Osteoblast (primary cell): ENCODE measurements at regions not wholly inside any gene's neighbourhood (a gene's known extent, or its start where the extent isn't known, plus 50 kb on each side); places are given as distances from the start of the nearest gene placed in this dataset.

Experiments used
- DNase-seq: peaks from one replicate; pipeline ENCODE4 v3.0.0; 2011; ENCODE audit warnings: low spot score, mixed read lengths; ENCODE audit not compliant: insufficient read length; ENCODE audit errors: missing footprints
- H2AFZ ChIP-seq: 2 replicates; pipeline ENCODE4 v1.6.0; 2011; ENCODE audit warnings: mild to moderate bottlenecking, low read length
- H3K27ac ChIP-seq: 2 replicates; pipeline ENCODE4 v1.5.1; 2011; ENCODE audit warnings: mild to moderate bottlenecking, low read depth, low read length, moderate library complexity
- H3K27me3 ChIP-seq: 2 replicates; pipeline ENCODE4 v1.6.0; 2012; ENCODE audit warnings: mild to moderate bottlenecking, control low read depth, inconsistent platforms, low read length, moderate library complexity; ENCODE audit not compliant: insufficient read depth
- H3K36me3 ChIP-seq: 2 replicates; pipeline ENCODE4 v1.5.1; 2011; ENCODE audit warnings: mild to moderate bottlenecking, low read length, control low read depth, moderate library complexity; ENCODE audit not compliant: insufficient read depth
- H3K4me1 ChIP-seq: 2 replicates; pipeline ENCODE4 v1.5.1; 2011; ENCODE audit warnings: mild to moderate bottlenecking, low read length, control low read depth, moderate library complexity; ENCODE audit not compliant: insufficient read depth
- H3K4me2 ChIP-seq: 2 replicates; pipeline ENCODE4 v1.6.0; 2011; ENCODE audit warnings: mild to moderate bottlenecking, low read length; ENCODE audit not compliant: insufficient read depth
- H3K4me3 ChIP-seq: fragments of 200-600 bp; sonication (generic); 3 replicates; pipeline ENCODE4 v1.5.1; 2012; ENCODE audit warnings: mild to moderate bottlenecking, low read length, inconsistent platforms; ENCODE audit not compliant: insufficient read depth
- H3K79me2 ChIP-seq: 2 replicates; pipeline ENCODE4 v1.6.0; 2012; ENCODE audit warnings: mild to moderate bottlenecking, low read length, control low read depth, inconsistent platforms; ENCODE audit not compliant: insufficient read depth
- H3K9me3 ChIP-seq: 2 replicates; pipeline ENCODE4 v1.5.1; 2011; ENCODE audit warnings: low read depth, low read length, control low read depth
- H4K20me1 ChIP-seq: 2 replicates; pipeline ENCODE4 v1.6.0; 2012; ENCODE audit warnings: mild to moderate bottlenecking, low read length, control low read depth; ENCODE audit not compliant: insufficient read depth
- CTCF ChIP-seq: IDR thresholded peaks from 2 replicates; pipeline ENCODE4 v1.5.1; 2011; ENCODE audit warnings: mild to moderate bottlenecking, low read depth, low read length, moderate library complexity; ENCODE audit errors: extremely low read depth

GRCh38 chrX:118220509-118220908 is 103.9 kb upstream of the KLHL13 start:
- Histone ChIP-seq H3K4me1 (peaks cover 2% of the 10 kb centered on the region), H3K79me2 (no peaks in the 10 kb centered on the region), H2AFZ (no peak overlapping the region), H3K36me3 (no peaks in the 10 kb centered on the region), H3K4me2 (no peak overlapping the region), H3K27ac (no peak overlapping the region), H3K27me3 (no peaks in the 10 kb centered on the region), H3K9me3 (no peaks in the 10 kb centered on the region), H4K20me1 (no peaks in the 10 kb centered on the region), H3K4me3 (no peak overlapping the region)
- no peak for TF ChIP-seq CTCF
- DNase-seq, result no peak

DNA sequence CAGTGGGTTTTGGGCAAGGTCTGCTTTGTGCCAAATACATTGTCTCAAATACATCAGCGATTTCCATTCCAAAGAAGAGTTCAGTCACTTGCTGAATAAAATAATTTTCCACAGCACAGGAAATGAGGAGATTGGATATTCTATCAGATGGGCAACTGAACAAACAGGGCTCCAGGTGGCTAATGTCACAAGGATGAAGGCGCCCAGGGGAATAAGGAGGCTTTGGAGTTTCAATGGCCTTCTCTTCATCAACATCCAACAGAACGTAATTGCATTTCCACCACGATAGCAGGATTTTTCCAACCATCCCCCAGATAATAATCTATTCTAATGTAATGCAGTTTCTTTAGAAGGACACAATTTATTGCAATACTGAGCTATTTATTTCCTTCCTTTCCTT is 104.7 kb upstream of the KLHL13 start:
- Histone ChIP-seq H2AFZ (no peak overlapping the region), H3K36me3 (no peaks in the 10 kb centered on the region), H3K79me2 (no peaks in the 10 kb centered on the region), H4K20me1 (no peaks in the 10 kb centered on the region), H3K4me3 (no peak overlapping the region), H3K9me3 (no peaks in the 10 kb centered on the region), H3K4me2 (no peak overlapping the region), H3K27ac (no peak overlapping the region), H3K4me1 (peaks cover 6% of the 10 kb centered on the region), H3K27me3 (no peaks in the 10 kb centered on the region)
- no peak for DNase-seq
- TF ChIP-seq CTCF, result no peak

DNA sequence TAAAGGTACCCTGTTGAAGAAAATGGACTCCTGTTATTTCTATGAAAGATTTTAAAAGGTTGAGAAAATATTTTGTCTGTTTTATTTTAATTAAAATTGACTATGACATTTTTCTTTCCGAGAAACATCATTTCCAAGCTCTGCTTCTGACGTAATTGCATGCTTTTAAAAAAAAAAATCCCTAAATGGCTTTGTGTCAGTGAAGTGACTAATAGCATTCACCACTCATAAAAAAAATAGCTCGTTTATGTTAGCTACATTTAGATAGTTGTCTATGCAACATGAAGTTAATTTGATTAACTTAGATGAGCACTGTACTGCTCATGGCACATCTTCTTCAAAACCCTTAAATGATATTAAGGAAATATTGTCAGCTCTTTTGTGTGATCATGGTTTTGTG is 105.1 kb upstream of the KLHL13 start:
- Histone ChIP-seq H2AFZ (no peak overlapping the region), H3K4me1 (peaks cover 6% of the 10 kb centered on the region), H3K36me3 (no peaks in the 10 kb centered on the region), H3K4me2 (no peak overlapping the region), H3K9me3 (no peaks in the 10 kb centered on the region), H3K4me3 (no peak overlapping the region), H4K20me1 (no peaks in the 10 kb centered on the region), H3K27ac (no peak overlapping the region), H3K79me2 (no peaks in the 10 kb centered on the region), H3K27me3 (no peaks in the 10 kb centered on the region)
- no peak for DNase-seq
- TF ChIP-seq CTCF, result no peak

DNA sequence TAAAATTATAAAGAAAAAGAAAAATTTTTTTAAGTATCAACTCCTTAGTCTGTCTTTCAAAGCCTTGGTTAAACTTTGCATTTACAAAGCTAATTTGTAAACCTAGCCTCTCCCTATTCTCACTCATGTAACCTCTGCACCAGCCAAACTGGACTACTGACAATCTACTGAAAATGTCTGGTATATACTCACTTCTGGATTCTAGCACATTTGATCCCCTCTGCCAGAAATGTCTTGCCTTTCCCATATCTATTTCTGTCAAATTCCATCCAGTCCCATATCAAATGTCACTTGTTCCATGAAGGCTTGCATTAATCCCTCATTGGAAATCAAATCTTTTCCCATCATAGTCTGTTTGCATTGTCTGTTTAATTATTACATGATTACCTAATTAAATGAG is 105.8 kb upstream of the KLHL13 start:
- Histone ChIP-seq H3K27me3 (no peaks in the 10 kb centered on the region), H4K20me1 (no peaks in the 10 kb centered on the region), H3K9me3 (no peaks in the 10 kb centered on the region), H3K27ac (no peak overlapping the region), H3K4me2 (no peak overlapping the region), H3K4me3 (no peak overlapping the region), H2AFZ (no peak overlapping the region), H3K36me3 (no peaks in the 10 kb centered on the region), H3K4me1 (peaks cover 6% of the 10 kb centered on the region), H3K79me2 (no peaks in the 10 kb centered on the region)
- DNase-seq, result no peak
- no peak for TF ChIP-seq CTCF
